Upper lobe of left lung (tissue), 6 donors: ENCODE measurements at regions not wholly inside any gene's neighbourhood (a gene's known extent, or its start where the extent isn't known, plus 50 kb on each side); places are given as distances from the start of the nearest gene placed in this dataset.
"Not testable (repeated sequence)": the region's sequence is repeated elsewhere in the genome, so short reads cannot be mapped to it uniquely, and the experiment has no call there.

ENCODE experiments used
- ATAC-seq, 2 donors: fragments of 200-7000 bp; cut with Tn5 transposase; one replicate each; pipeline ENCODE4 v1.9.1; 2022; ENCODE audit warnings: mild to moderate bottlenecking in 2 of 2, moderate library complexity in 2 of 2; ENCODE audit not compliant: low FRiP score in 2 of 2
- DNase-seq, 2 donors: peaks; one replicate each; pipeline ENCODE4 v3.0.0-alpha.2; 2019 to 2020
- H3K27ac ChIP-seq, 4 donors: fragments of 200-600 bp; sonication (generic); one replicate each; pipeline ENCODE4 v1.5.1; 2016 to 2019
- H3K27me3 ChIP-seq, 4 donors: fragments of 200-600 bp; sonication (generic); one replicate each; pipeline ENCODE4 v1.5.1; 2017 to 2019
- H3K36me3 ChIP-seq, 4 donors: fragments of 200-600 bp; sonication (generic); one replicate each; pipeline ENCODE4 v1.5.1; 2016 to 2019
- H3K4me1 ChIP-seq, 4 donors: fragments of 200-600 bp; sonication (generic); one replicate each; pipeline ENCODE4 v1.5.1; 2018 to 2019
- H3K4me3 ChIP-seq, 4 donors: fragments of 200-600 bp; sonication (generic); one replicate each; pipeline ENCODE4 v1.5.1; 2017 to 2019; ENCODE audit warnings: mild to moderate bottlenecking in 2 of 4, moderate library complexity in 1 of 4
- H3K9me3 ChIP-seq, 4 donors: fragments of 200-600 bp; sonication (generic); one replicate each; pipeline ENCODE4 v1.5.1; 2018 to 2019
- EP300 ChIP-seq, 4 donors: sonication (generic); formaldehyde crosslinking; IDR thresholded peaks; one replicate each; pipeline ENCODE4 v1.5.1; 2017; ENCODE audit warnings: antibody characterized with exemption in 4 of 4, control low read depth in 2 of 4
- POLR2A ChIP-seq, 4 donors: fragments of 450-650 bp; IDR thresholded peaks; one replicate each; pipeline ENCODE4 v1.5.1; 2016 to 2017; ENCODE audit warnings: antibody characterized with exemption in 4 of 4, mild to moderate bottlenecking in 2 of 4
- POLR2AphosphoS5 ChIP-seq, 2 donors: sonication (generic); formaldehyde crosslinking; IDR thresholded peaks; one replicate each; pipeline ENCODE4 v1.5.1; 2017; ENCODE audit warnings: antibody characterized with exemption in 2 of 2
- WGBS, 2 donors: methylation state at CpG; one replicate each; pipeline ENCODE4 v1.1.5; 2017 to 2018; 5-methylcytosine and 5-hydroxymethylcytosine counted together
- TF ChIP-seq, protein P1 (sequence below), 6 experiments: fragments of 450-650 bp in 4 of 6; fragments of 200-600 bp in 2 of 6; sonication (generic) in 2 of 6; IDR thresholded peaks; one replicate each; pipeline ENCODE4 v1.5.1; 2016 to 2019; ENCODE audit warnings: antibody characterized with exemption in 6 of 6
- donor health status: DM: no; HTN: no; CAD: no; lungs with moderate emphysema.
- donor health status: DM: no; HTN: yes; CAD: no; lungs with severe emphysema.

DNA sequence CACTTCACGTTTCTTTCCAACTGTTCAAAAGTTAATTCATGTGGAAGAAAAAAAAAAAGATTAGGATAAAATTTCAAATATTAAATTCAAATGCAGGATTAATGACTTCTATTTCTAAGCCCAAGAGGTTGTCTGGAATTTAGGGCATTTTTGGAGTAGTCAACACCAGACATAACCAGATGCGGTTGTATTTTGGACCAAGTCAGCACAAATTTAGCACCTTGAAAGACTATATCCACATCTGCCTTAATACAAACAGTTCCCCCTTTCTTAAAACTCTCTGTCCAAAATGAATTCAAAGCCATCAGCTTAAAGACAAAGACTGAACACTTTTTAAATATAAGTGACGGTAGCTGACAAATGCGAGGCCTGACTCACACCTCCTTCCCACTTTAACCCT lies 282.9 kb downstream of the C16orf95 start:
- TF ChIP-seq POLR2AphosphoS5 (IDR thresholded peaks at IDR 0.05) (no peak), EP300 (IDR thresholded peaks at IDR 0.05) (no peak), POLR2A (IDR thresholded peaks at IDR 0.05) (no peak)
- TF ChIP-seq, protein P1, sequence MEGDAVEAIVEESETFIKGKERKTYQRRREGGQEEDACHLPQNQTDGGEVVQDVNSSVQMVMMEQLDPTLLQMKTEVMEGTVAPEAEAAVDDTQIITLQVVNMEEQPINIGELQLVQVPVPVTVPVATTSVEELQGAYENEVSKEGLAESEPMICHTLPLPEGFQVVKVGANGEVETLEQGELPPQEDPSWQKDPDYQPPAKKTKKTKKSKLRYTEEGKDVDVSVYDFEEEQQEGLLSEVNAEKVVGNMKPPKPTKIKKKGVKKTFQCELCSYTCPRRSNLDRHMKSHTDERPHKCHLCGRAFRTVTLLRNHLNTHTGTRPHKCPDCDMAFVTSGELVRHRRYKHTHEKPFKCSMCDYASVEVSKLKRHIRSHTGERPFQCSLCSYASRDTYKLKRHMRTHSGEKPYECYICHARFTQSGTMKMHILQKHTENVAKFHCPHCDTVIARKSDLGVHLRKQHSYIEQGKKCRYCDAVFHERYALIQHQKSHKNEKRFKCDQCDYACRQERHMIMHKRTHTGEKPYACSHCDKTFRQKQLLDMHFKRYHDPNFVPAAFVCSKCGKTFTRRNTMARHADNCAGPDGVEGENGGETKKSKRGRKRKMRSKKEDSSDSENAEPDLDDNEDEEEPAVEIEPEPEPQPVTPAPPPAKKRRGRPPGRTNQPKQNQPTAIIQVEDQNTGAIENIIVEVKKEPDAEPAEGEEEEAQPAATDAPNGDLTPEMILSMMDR (IDR thresholded peaks at IDR 0.05): no peak

DNA sequence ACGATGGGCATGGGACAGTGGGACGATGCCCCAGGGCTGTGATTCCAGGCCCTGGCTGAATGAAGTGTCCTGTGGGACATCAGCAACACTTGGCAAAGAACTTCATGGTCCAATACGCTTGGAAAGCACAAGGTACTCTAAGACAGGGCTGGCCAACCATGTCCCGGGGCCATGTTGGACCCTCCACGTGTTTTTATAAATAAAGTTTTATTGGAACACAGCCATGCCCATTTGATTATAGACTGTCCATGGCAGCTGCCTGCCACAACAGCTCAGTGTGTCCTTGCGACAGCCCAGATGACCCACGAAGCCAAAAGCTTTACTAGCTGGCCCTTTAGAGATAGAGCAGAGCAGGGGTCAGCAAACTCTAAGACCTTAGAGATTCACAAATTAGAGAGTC lies 282.1 kb downstream of the C16orf95 start:
- 85 to 88% methylated on average over 2 to 7 of the region's 7 CpGs for WGBS, 2 donors
- no peak for ATAC-seq
- H3K9me3 ChIP-seq: no peaks in the 10 kb centered on the region
- TF ChIP-seq POLR2A (IDR thresholded peaks at IDR 0.05) (no peak), POLR2AphosphoS5 (IDR thresholded peaks at IDR 0.05) (no peak), EP300 (IDR thresholded peaks at IDR 0.05) (no peak)
- TF ChIP-seq, protein P1 (IDR thresholded peaks at IDR 0.05): no peak
- no peak overlapping the region for H3K27ac ChIP-seq
- no peaks in the 10 kb centered on the region for H3K4me1 ChIP-seq
- H3K36me3 ChIP-seq: no peaks in the 10 kb centered on the region
- no peak for DNase-seq
- no peaks in the 10 kb centered on the region for H3K27me3 ChIP-seq
- H3K4me3 ChIP-seq: no peak overlapping the region

More for the DNA sequence above, 282.9 kb downstream of the C16orf95 start:
- no peak for ATAC-seq
- no peaks in the 10 kb centered on the region for H3K9me3 ChIP-seq
- DNase-seq: no peak
- WGBS, 2 donors: 64 to 66% methylated on average over 4 of the region's 4 CpGs
- H3K4me1 ChIP-seq: no peaks in the 10 kb centered on the region
- H3K27ac ChIP-seq: no peak overlapping the region
- no peaks in the 10 kb centered on the region for H3K27me3 ChIP-seq
- no peaks in the 10 kb centered on the region for H3K36me3 ChIP-seq
- no peak overlapping the region for H3K4me3 ChIP-seq

DNA sequence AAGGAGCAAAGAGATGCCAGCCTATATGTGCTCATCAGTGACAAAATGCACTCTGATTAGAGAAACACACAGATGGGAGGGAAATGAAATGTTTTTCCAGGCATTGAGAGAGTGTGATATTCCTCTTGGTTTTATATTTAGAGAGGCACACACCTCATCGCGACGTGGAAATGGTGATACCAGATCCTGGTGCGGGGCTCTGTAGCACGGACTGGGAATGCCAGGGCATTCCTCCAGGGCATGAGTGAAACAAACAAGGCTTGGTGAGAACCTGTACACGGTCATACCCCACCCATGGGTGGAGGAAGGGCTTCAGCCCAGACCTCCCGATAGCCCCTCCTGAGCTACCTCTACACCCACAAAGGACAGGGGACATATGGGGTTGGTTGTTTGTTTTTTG lies 280.2 kb downstream of the C16orf95 start:
- no peaks in the 10 kb centered on the region for H3K27me3 ChIP-seq
- H3K36me3 ChIP-seq: no peaks in the 10 kb centered on the region
- H3K4me1 ChIP-seq: no peaks in the 10 kb centered on the region
- TF ChIP-seq EP300 (IDR thresholded peaks at IDR 0.05): no peak
- TF ChIP-seq, protein P1 (IDR thresholded peaks at IDR 0.05): no peak
- TF ChIP-seq POLR2AphosphoS5 (IDR thresholded peaks at IDR 0.05): no peak
- no peak for TF ChIP-seq POLR2A (IDR thresholded peaks at IDR 0.05)
- DNase-seq (no peak), ATAC-seq (no peak)
- H3K9me3 ChIP-seq: no peaks in the 10 kb centered on the region
- H3K4me3 ChIP-seq: no peak overlapping the region
- no peak overlapping the region for H3K27ac ChIP-seq
- WGBS, 2 donors: 77 to 84% methylated on average over 7 of the region's 7 CpGs

DNA sequence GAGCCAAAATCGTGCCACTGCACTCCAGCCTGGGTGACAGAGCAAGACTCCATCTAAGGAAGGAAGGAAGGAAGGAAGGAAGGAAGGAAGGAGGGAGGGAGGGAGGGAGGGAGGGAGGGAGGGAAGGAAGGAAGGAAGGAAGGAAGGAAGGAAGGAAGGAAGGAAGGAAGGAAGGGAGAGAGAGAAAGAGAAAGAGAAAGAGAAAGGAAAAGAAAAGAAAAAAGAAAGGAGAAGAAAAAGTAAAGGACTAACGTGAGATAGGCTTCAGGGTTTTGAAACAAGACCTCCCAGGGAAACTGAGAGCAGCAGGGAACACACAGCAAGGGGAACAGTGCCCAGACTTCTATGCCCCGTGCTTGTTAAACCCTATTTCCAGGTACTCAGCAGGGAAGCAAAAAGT lies 278.7 kb downstream of the C16orf95 start:
- WGBS, 2 donors: 58 to 62% methylated on average over 3 of the region's 3 CpGs
- H3K9me3 ChIP-seq, H3K4me1 ChIP-seq, DNase-seq, H3K27ac ChIP-seq, H3K27me3 ChIP-seq, ATAC-seq, H3K36me3 ChIP-seq, H3K4me3 ChIP-seq: not testable (repeated sequence)

DNA sequence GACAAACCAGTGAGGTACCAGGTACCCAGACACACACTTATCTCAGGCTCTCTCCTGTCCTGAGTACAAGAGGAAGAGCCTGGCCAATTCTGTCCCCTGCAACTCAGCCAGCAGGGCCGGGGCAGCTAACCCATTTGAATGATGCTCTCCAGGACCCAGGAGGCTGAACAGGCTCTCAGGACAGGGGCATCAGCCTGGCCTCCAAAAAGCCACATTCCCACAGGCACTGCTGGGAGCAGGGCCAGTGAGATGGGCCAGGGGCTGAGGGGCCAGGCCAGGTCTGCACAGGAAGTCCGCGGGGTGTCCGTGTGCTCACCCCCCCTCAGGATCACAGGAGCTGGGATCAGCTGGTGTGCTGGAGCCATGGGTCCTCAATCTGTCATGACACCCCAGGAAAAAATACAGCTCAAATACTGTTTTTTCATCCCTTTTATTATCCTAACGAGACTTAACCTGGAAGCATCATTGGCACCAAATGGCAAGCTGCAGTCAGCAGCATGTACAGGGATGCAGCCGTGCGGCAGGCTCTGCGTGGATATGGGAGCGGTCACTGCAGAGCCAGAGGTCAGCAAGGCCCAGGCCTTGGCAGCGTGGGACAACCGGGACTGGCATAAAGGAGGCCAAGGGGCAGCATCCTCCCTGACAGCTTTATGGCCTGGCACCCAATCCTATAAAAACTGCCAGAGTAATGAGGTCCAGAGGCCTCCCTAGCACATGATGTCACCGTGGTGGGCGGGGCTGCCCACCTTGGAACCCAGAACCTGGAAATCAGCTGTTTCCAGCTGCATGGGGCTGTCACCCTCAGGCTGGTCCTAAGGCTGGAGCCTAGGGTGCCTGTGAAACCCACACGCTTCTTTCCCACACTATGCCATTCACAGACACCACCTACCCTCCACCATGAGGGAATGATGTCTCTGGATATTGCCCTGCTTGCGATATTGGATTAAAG lies 276.7 kb downstream of the C16orf95 start:
- TF ChIP-seq, protein P1 (IDR thresholded peaks at IDR 0.05): no peak
- no peak for TF ChIP-seq POLR2AphosphoS5 (IDR thresholded peaks at IDR 0.05)
- TF ChIP-seq EP300 (IDR thresholded peaks at IDR 0.05): no peak
- no peak for TF ChIP-seq POLR2A (IDR thresholded peaks at IDR 0.05)
- Histone ChIP-seq H3K4me3 (no peak overlapping the region), H3K27ac (no peak overlapping the region), H3K9me3 (no peaks in the 10 kb centered on the region), H3K27me3 (no peaks in the 10 kb centered on the region), H3K36me3 (no peaks in the 10 kb centered on the region), H3K4me1 (peaks cover 0 to 11% (median 0%) of the 10 kb centered on the region in 4 donors)
- ATAC-seq (no peak), DNase-seq (peak in 1 of 2 donors; percentile 37)
- WGBS, 2 donors: 79 to 92% methylated on average over 2 to 14 of the region's 15 CpGs
